GM12878 (cell line): ENCODE measurements at regions not wholly inside any gene's neighbourhood (a gene's known extent, or its start where the extent isn't known, plus 50 kb on each side); places are given as distances from the start of the nearest gene placed in this dataset.

ENCODE experiments used
- ATAC-seq: fragments of 200-7000 bp; cut with Tn5 transposase; 3 replicates; pipeline ENCODE4 v1.9.1; 2020; ENCODE audit warnings: mild to moderate bottlenecking, moderate library complexity
- BruUV-seq: library from RNA; stranded (reverse); fragments of 400-500 nt; replicated peaks from 2 replicates; lab custom pipeline; 2021; lab: Mats Ljungman, UMichigan
- CTCF ChIA-PET: fragments of 300-600 bp; sonication (Branson Sonifier 250); formaldehyde crosslinking; extraction: SDS; loops from one replicate; lab custom pipeline; 2021; ENCODE audit warnings: inconsistent platforms; lab: Yijun Ruan, JAX
- POLR2A ChIA-PET: fragments of 350-600 bp; formaldehyde crosslinking; extraction: SDS; loops from one replicate; lab custom pipeline; 2021; ENCODE audit warnings: inconsistent platforms; lab: Charles Lee
- RAD21 ChIA-PET: fragments of 300-600 bp; sonication (Branson Sonifier 250); formaldehyde crosslinking; loops from one replicate; lab custom pipeline; 2023; ENCODE audit warnings: antibody characterized with exemption; ENCODE audit not compliant: unreplicated experiment; lab: Charles Lee
- SMC1A ChIA-PET: fragments of 300-600 bp; sonication (Branson Sonifier 250); formaldehyde crosslinking; loops from one replicate; lab custom pipeline; 2023; ENCODE audit not compliant: unreplicated experiment, uncharacterized antibody; lab: Charles Lee
- DNase-seq: peaks from one replicate; pipeline ENCODE4 v3.0.0-alpha.2; 2011; ENCODE audit warnings: low read depth, low spot score
- FAIRE-seq: peaks from 3 replicates; lab custom pipeline; 2011; peaks lifted over from hg19 to GRCh38; lab: Jason Lieb, UNC
- H2AFZ ChIP-seq: 2 replicates; pipeline ENCODE4 v1.6.0; 2011; ENCODE audit warnings: low read depth, low read length, control low read depth; ENCODE audit not compliant: control insufficient read depth
- H3K27ac ChIP-seq: 2 replicates; pipeline ENCODE4 v1.5.1; 2011; ENCODE audit warnings: control low read depth; ENCODE audit not compliant: control insufficient read depth, insufficient read depth
- H3K27me3 ChIP-seq, 2 experiments: replicated peaks in 1 of 2; 2 replicates each; pipeline versions ENCODE4 v1.6.0 to v1.6.1; 2011; ENCODE audit warnings: low read length in 1 of 2; ENCODE audit not compliant: control insufficient read depth in 2 of 2, insufficient read depth in 2 of 2
- H3K36me3 ChIP-seq, 2 experiments: 2 replicates each; pipeline ENCODE4 v1.5.1; 2011; ENCODE audit warnings: low read length in 1 of 2; ENCODE audit not compliant: control insufficient read depth in 2 of 2, insufficient read depth in 2 of 2
- H3K4me1 ChIP-seq: 2 replicates; pipeline ENCODE4 v1.6.1; 2011; ENCODE audit warnings: mild to moderate bottlenecking, low read length, moderate library complexity, mixed read lengths; ENCODE audit not compliant: control insufficient read depth, insufficient read depth
- H3K4me2 ChIP-seq: 2 replicates; pipeline ENCODE4 v1.6.0; 2011; ENCODE audit warnings: control low read depth; ENCODE audit not compliant: control insufficient read depth, insufficient read depth
- H3K4me3 ChIP-seq: fragments of 200-600 bp; sonication (generic); 2 replicates; pipeline ENCODE4 v1.5.1; 2016
- H3K79me2 ChIP-seq: 2 replicates; pipeline ENCODE4 v1.6.0; 2011; ENCODE audit warnings: low read length; ENCODE audit not compliant: control insufficient read depth, insufficient read depth
- H3K9ac ChIP-seq: 2 replicates; pipeline ENCODE4 v1.8.0; 2011; ENCODE audit warnings: low read length, control low read depth, mixed read lengths; ENCODE audit not compliant: control insufficient read depth, insufficient read depth
- H3K9me3 ChIP-seq: replicated peaks from 3 replicates; pipeline ENCODE4 v1.5.1; 2011; ENCODE audit warnings: mild to moderate bottlenecking, low read length; ENCODE audit not compliant: control insufficient read depth, insufficient read depth
- H4K20me1 ChIP-seq: 2 replicates; pipeline ENCODE4 v1.6.0; 2011; ENCODE audit not compliant: control insufficient read depth, insufficient read depth
- BRCA1 ChIP-seq: IDR thresholded peaks from 2 replicates; pipeline ENCODE4 v1.6.1; 2011; ENCODE audit warnings: low read depth, low read length, improper control_type of control experiment
- EED ChIP-seq: sonication (generic); IDR thresholded peaks from 2 replicates; pipeline ENCODE4 v1.6.1; 2016; ENCODE audit warnings: antibody characterized with exemption, low read depth
- JUNB ChIP-seq: IDR thresholded peaks from 2 replicates; pipeline ENCODE4 v1.6.1; 2016; ENCODE audit warnings: antibody characterized with exemption, mild to moderate bottlenecking
- MYB ChIP-seq: fragments of 150-350 bp; IDR thresholded peaks from 2 replicates; pipeline ENCODE4 v1.6.1; 2014; ENCODE audit warnings: mild to moderate bottlenecking, low read depth, low read length, borderline replicate concordance
- NBN ChIP-seq: fragments of 450-650 bp; IDR thresholded peaks from 2 replicates; pipeline ENCODE4 v1.6.1; 2016
- NFYA ChIP-seq: IDR thresholded peaks from 2 replicates; pipeline ENCODE4 v1.6.1; 2011; ENCODE audit warnings: low read depth, mild to moderate bottlenecking, low read length, improper control_type of control experiment, borderline replicate concordance
- NR2C2 ChIP-seq: IDR thresholded peaks from 2 replicates; pipeline ENCODE4 v1.6.1; 2011; ENCODE audit warnings: borderline replicate concordance, low read depth; ENCODE audit not compliant: control insufficient read depth, insufficient read length
- PAX8 ChIP-seq: fragments of 450-650 bp; IDR thresholded peaks from 2 replicates; pipeline ENCODE4 v1.6.1; 2017; ENCODE audit warnings: mild to moderate bottlenecking, moderate library complexity
- PRDM15 ChIP-seq: fragments of 450-650 bp; formaldehyde crosslinking; IDR thresholded peaks from 2 replicates; pipeline ENCODE4 v1.4.0; 2020; ENCODE audit warnings: mild to moderate bottlenecking, moderate library complexity
- SIN3A ChIP-seq: IDR thresholded peaks from 2 replicates; pipeline ENCODE4 v1.6.1; 2012; ENCODE audit warnings: low read depth, low read length, improper control_type of control experiment
- SMAD5 ChIP-seq: IDR thresholded peaks from 2 replicates; pipeline ENCODE4 v1.6.1; 2016; ENCODE audit warnings: antibody characterized with exemption, low read depth
- STAT3 ChIP-seq: IDR thresholded peaks from 2 replicates; pipeline ENCODE4 v1.6.1; 2011; ENCODE audit warnings: low read depth, low read length, improper control_type of control experiment
- TAF1 ChIP-seq: IDR thresholded peaks from 2 replicates; pipeline ENCODE4 v1.6.1; 2011; ENCODE audit warnings: mild to moderate bottlenecking, low read depth, low read length, borderline replicate concordance
- ZNF207 ChIP-seq: fragments of 450-650 bp; IDR thresholded peaks from 2 replicates; pipeline ENCODE4 v1.6.1; 2014; ENCODE audit warnings: antibody characterized with exemption, mild to moderate bottlenecking, borderline replicate concordance
- ZNF217 ChIP-seq: fragments of 450-650 bp; IDR thresholded peaks from 2 replicates; pipeline ENCODE4 v1.6.1; 2017; ENCODE audit warnings: antibody characterized with exemption, mild to moderate bottlenecking
- WGBS: methylation state at CpG from one replicate; pipeline ENCODE4 v1.1.6; 2016; ENCODE audit warnings: low lambda C conversion rate; ENCODE audit not compliant: insufficient replicate concordance, insufficient coverage; ENCODE audit errors: missing lambda C conversion rate; 5-methylcytosine and 5-hydroxymethylcytosine counted together
- in situ Hi-C: fragments of 300-500 bp; cut with MboI; formaldehyde crosslinking; loops from 9 replicates; pipeline ENCODE4 v1.14.3; 2018; ENCODE audit warnings: mixed read lengths
- intact Hi-C: fragments of 100-400 bp; cut with micrococcal nuclease; formaldehyde crosslinking; loops from one replicate; pipeline ENCODE4 v1.14.2; 2022; ENCODE audit not compliant: unreplicated experiment

- no peak overlapping the region for H2AFZ ChIP-seq
- no peak for ATAC-seq
- no peak overlapping the region for H3K27ac ChIP-seq
- SMC1A ChIA-PET: no interaction called here
- no peaks in the 10 kb centered on the region for H3K4me1 ChIP-seq
- in situ Hi-C loops (no loop called here), intact Hi-C loops (no loop called here)
- BruUV-seq: no TSS peak
- 1% methylated on average over 3 of the region's 3 CpGs for WGBS
- no peaks in the 10 kb centered on the region for H3K36me3 ChIP-seq
- POLR2A ChIA-PET: no interaction called here
- RAD21 ChIA-PET: no interaction called here
- DNase-seq: no peak
- no peaks in the 10 kb centered on the region for H3K27me3 ChIP-seq
- no peak for FAIRE-seq
- H3K4me3 ChIP-seq: no peak overlapping the region
- no peaks in the 10 kb centered on the region for H3K9me3 ChIP-seq
- no peak for TF ChIP-seq SMAD5
- no peak for TF ChIP-seq BRCA1
- no peak for TF ChIP-seq ZNF207
- TF ChIP-seq MYB: no peak
- H3K9ac ChIP-seq: no peak overlapping the region
- H4K20me1 ChIP-seq: no peaks in the 10 kb centered on the region
- no peaks in the 10 kb centered on the region for H3K79me2 ChIP-seq
- CTCF ChIA-PET: no interaction called here
- H3K4me2 ChIP-seq: no peak overlapping the region
Measured at GRCh38 chr21:28317177-28317950, 675.3 kb downstream of the LTN1 start.

DNA sequence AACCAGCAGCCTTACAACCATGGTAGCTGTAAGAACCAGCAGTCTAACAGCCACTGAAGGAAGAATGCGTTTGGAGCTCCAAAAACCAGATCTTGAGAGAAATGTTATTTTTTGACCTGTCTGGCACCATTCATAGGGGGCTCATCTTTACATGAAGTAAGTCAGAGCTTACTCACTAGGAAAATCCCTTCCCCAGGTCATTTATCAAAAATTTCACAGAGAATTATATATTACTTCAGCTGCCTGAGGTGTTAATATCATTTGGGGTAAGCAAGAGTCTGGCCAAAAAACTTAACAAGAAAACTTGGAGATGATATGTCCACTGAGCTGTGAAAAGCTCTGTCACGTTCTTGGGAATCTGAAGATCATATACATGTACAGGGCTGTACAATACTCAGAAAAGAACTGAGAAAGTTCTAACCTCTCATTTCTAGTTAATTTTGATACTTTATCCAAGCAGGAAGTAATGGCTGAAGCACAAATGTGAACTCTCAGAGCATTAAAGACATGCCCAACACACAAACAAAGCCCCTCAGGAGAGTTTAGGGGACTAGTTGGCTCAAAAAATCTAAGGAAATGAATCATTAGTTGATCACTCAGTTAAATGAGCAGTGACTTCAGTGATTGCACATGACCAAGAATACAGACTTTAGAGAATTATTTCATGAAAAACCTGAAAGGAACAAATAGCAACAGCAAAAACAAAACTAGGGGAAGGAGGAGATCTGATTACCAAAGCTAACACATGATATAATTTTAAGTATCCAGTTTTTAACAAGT, 681.1 kb downstream of the LTN1 start:
- Histone ChIP-seq H3K9ac (no peak overlapping the region), H4K20me1 (no peaks in the 10 kb centered on the region), H3K4me3 (no peak overlapping the region), H3K79me2 (no peaks in the 10 kb centered on the region), H3K4me1 (no peaks in the 10 kb centered on the region), H2AFZ (no peak overlapping the region), H3K9me3 (no peaks in the 10 kb centered on the region), H3K4me2 (no peak overlapping the region), H3K27me3 (no peaks in the 10 kb centered on the region), H3K36me3 (no peaks in the 10 kb centered on the region), H3K27ac (no peak overlapping the region)
- ChIA-PET CTCF (no interaction called here), RAD21 (no interaction called here), POLR2A (no interaction called here), SMC1A (no interaction called here)
- intact Hi-C loops: no loop called here
- in situ Hi-C loops: no loop called here
- BruUV-seq: no TSS peak
- DNase-seq: no peak
- ATAC-seq: no peak
- FAIRE-seq: no peak
- WGBS: 0% methylated on average over 2 of the region's 2 CpGs
- TF ChIP-seq EED (no peak), STAT3 (no peak), ZNF217 (no peak), JUNB (no peak), TAF1 (no peak), PRDM15 (CRISPR knock-in tag) (no peak), NBN (no peak), NFYA (no peak), PAX8 (no peak), NR2C2 (no peak), SIN3A (no peak), MYB (no peak)
